Adrenal gland (tissue), 9 donors: ENCODE measurements at regions not wholly inside any gene's neighbourhood (a gene's known extent, or its start where the extent isn't known, plus 50 kb on each side); places are given as distances from the start of the nearest gene placed in this dataset.

Source experiments
- DNase-seq, 7 donors: peaks; one replicate each; pipeline ENCODE4 v3.0.0-alpha.2; 2019 to 2020
- H3K27ac ChIP-seq, 5 donors: fragments of 200-600 bp; sonication (generic) in 4 of 5; 1 replicate in 3 of 5; 2 replicates in 2 of 5; pipeline versions ENCODE4 v1.5.1 to v1.8.0; 2016 to 2020; ENCODE audit warnings: mild to moderate bottlenecking in 1 of 5
- H3K27me3 ChIP-seq: fragments of 200-600 bp; 2 replicates; pipeline ENCODE4 v1.8.0; 2021
- H3K36me3 ChIP-seq, 2 donors: fragments of 200-600 bp; replicated peaks in 1 of 2; 1 replicate in 1 of 2; 2 replicates in 1 of 2; pipeline versions ENCODE4 v1.5.1 to v1.8.0; 2018 to 2022
- H3K4me1 ChIP-seq, 2 donors: fragments of 200-600 bp; replicated peaks in 1 of 2; 1 replicate in 1 of 2; 2 replicates in 1 of 2; pipeline versions ENCODE4 v1.5.1 to v1.8.0; 2018 to 2021
- H3K4me3 ChIP-seq, 4 donors: fragments of 200-600 bp; sonication (generic) in 3 of 4; one replicate each; pipeline ENCODE4 v1.5.1; 2016 to 2018
- H3K9me3 ChIP-seq, 3 donors: fragments of 200-600 bp; sonication (generic) in 1 of 3; replicated peaks in 1 of 3; 1 replicate in 2 of 3; 2 replicates in 1 of 3; pipeline versions ENCODE4 v1.5.1 to v1.8.0; 2016 to 2021
- CTCF ChIP-seq, 6 experiments: fragments of 450-650 bp in 4 of 6; fragments of 200-600 bp in 2 of 6; sonication (generic) in 1 of 6; IDR thresholded peaks; 1 replicate in 5 of 6; 2 replicates in 1 of 6; pipeline versions ENCODE4 v1.5.1 to v1.8.0; 2016 to 2021; ENCODE audit warnings: antibody characterized with exemption in 6 of 6, mild to moderate bottlenecking in 2 of 6, moderate library complexity in 1 of 6
- POLR2A ChIP-seq, 2 donors: fragments of 450-650 bp; IDR thresholded peaks; one replicate each; pipeline ENCODE4 v1.6.1; 2017; ENCODE audit warnings: antibody characterized with exemption in 2 of 2, mild to moderate bottlenecking in 2 of 2, moderate library complexity in 1 of 2
- WGBS, 4 donors: extraction: QIAGEN DNeasy Blood & Tissue Kit in 2 of 4; methylation state at CpG; one replicate each; pipeline versions ENCODE4 v1.1.5 to v1.1.7; 2013 to 2017; 5-methylcytosine and 5-hydroxymethylcytosine counted together
- intact Hi-C, 2 donors: fragments of 100-400 bp; cut with DNase I; formaldehyde crosslinking; loops; one replicate each; pipeline versions ENCODE4 v1.14.1 to v1.15.0; 2022 to 2023
- donor health status: healthy with polysubstance abuse.
- donor health status: Bipolar disorder and iron deficiency.
- donor health status: DM: yes; HTN: yes; CAD: no.
- donor health status: DM: no; HTN: no; CAD: no.
- donor health status: DM: no; HTN: no; CAD: no.

DNA sequence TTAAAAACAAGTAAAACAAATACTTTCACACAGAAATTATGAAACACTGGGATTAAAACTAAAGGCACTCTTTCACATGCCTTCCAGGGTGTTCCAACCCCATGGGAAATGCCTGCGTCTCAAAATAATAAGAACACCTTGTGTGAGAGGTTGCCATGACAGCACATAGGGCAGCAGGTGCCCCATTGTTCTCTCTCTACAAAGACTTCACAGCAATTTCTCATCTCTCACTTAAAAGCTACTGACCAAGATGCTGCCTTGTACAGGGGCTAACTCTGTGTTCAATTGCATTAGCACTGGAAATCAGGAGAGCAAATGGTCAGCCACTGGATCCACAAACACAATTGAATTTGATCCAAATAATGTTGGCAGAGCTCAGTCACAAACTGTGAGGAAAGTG is 102.5 kb upstream of the GALNTL6 start:
- H3K9me3 ChIP-seq: no peaks in the 10 kb centered on the region
- H3K4me3 ChIP-seq: no peak overlapping the region
- no peaks in the 10 kb centered on the region for H3K27me3 ChIP-seq
- 65 to 89% (median 83%) methylated on average over 1 of the region's 1 CpG for WGBS, 4 donors
- intact Hi-C loops: no loop called here
- no peaks in the 10 kb centered on the region for H3K4me1 ChIP-seq
- no peak overlapping the region for H3K27ac ChIP-seq
- no peak for TF ChIP-seq CTCF (IDR thresholded peaks at IDR 0.05)
- no peak for TF ChIP-seq POLR2A (IDR thresholded peaks at IDR 0.05)
- no peaks in the 10 kb centered on the region for H3K36me3 ChIP-seq
- no peak for DNase-seq

GRCh38 chr4:171676555-171677215 is 136.5 kb upstream of the GALNTL6 start:
- WGBS, 4 donors: 49 to 57% (median 54%) methylated on average over 4 of the region's 4 CpGs
- no peak for DNase-seq
- Histone ChIP-seq H3K36me3 (no peaks in the 10 kb centered on the region), H3K27me3 (no peaks in the 10 kb centered on the region), H3K9me3 (no peaks in the 10 kb centered on the region), H3K4me1 (no peaks in the 10 kb centered on the region), H3K27ac (no peak overlapping the region), H3K4me3 (no peak overlapping the region)
- intact Hi-C loops: no loop called here
- TF ChIP-seq POLR2A (IDR thresholded peaks at IDR 0.05) (no peak), CTCF (IDR thresholded peaks at IDR 0.05) (no peak)

DNA sequence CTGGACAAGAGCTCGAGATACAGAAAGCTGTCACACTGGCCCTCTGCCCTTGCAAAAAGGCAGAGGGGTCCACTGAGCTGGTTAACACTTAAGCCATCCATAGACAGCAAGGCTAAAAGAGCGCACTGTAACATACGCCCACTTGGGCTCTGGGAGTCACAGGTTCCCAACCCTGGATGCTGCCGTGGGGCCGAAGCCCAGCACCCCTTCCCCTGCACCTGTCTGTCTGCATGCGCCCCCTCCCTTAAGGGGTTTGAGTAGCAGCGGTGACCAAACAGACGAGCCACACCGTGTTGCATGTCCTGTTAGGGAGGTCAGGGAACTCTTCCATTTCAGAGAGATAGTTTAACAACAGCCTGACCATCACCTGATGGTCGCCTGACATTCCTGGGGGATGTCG is 138.4 kb upstream of the GALNTL6 start:
- intact Hi-C loops: no loop called here

DNA sequence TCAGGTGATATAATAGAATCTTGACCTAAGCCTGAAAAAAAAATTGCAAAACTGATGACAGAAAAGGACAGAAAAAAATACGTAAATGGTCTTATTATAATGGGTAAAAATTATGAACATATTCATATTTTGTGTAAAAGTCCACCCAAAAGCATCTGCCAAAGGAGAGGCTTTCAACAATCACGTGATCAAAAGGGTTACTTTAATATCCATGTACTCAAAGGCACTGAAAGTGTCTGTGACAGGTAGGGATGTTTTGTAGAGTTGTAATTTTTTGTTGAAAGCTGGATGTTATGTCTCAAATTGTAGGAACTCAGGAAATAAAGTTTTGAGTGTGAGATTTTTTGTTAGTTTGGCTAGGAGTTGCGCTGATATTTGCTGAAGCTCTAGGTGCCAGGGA is 144.8 kb upstream of the GALNTL6 start:
- no peaks in the 10 kb centered on the region for H3K4me1 ChIP-seq
- TF ChIP-seq CTCF (IDR thresholded peaks at IDR 0.05) (no peak), POLR2A (IDR thresholded peaks at IDR 0.05) (no peak)
- no peak overlapping the region for H3K4me3 ChIP-seq
- 64 to 77% (median 76%) methylated on average over 3 of the region's 3 CpGs for WGBS, 4 donors
- H3K27me3 ChIP-seq: no peaks in the 10 kb centered on the region
- DNase-seq: no peak
- no peaks in the 10 kb centered on the region for H3K9me3 ChIP-seq
- intact Hi-C loops: no loop called here
- no peaks in the 10 kb centered on the region for H3K36me3 ChIP-seq
- no peak overlapping the region for H3K27ac ChIP-seq

More for the DNA sequence above, 138.4 kb upstream of the GALNTL6 start:
- Histone ChIP-seq H3K4me1 (no peaks in the 10 kb centered on the region), H3K36me3 (no peaks in the 10 kb centered on the region), H3K4me3 (no peak overlapping the region), H3K27me3 (no peaks in the 10 kb centered on the region), H3K9me3 (no peaks in the 10 kb centered on the region), H3K27ac (no peak overlapping the region)
- no peak for DNase-seq
- TF ChIP-seq CTCF (IDR thresholded peaks at IDR 0.05) (no peak), POLR2A (IDR thresholded peaks at IDR 0.05) (no peak)
- 86 to 91% (median 89%) methylated on average over 10 to 11 of the region's 11 CpGs for WGBS, 4 donors
